Smooth muscle cell of the brain vasculature (primary cell): ENCODE measurements at regions not wholly inside any gene's neighbourhood (a gene's known extent, or its start where the extent isn't known, plus 50 kb on each side); places are given as distances from the start of the nearest gene placed in this dataset.
"Not testable (repeated sequence)": the region's sequence is repeated elsewhere in the genome, so short reads cannot be mapped to it uniquely, and the experiment has no call there.

Experiments
- DNase-seq: peaks from one replicate; pipeline ENCODE4 v3.0.0-alpha.2; 2012; ENCODE audit warnings: low read depth, low spot score

DNA sequence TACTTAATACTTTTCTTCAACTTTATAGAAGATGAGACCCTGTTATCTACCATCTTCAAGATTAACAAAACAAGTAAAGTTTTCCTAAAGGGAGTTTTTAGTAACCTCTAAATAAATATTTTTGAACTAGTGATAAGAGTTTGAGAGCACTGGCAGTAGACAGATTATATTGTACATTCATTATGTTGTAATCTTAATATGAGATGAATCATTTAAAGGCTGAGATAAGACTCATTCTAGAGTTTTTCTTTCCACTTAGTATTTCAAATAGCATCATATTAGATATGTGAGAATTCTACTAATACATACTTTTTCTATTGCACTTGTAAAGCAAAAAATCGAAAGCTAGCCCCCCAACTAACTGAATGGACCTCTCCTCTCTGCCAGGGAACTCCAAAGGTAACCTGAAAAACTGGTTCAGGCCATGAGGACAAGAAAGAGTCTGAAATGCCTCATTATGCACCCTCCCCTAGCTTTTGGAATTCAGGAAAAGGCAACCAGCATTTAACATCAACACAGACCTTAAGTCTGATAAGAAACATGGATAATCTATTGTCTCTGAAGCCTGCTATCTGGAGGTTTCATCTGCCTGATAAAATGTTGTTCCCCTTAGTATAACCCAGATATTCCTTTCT is 875.4 kb upstream of the SLC10A2 start:
- DNase-seq, result no peak

DNA sequence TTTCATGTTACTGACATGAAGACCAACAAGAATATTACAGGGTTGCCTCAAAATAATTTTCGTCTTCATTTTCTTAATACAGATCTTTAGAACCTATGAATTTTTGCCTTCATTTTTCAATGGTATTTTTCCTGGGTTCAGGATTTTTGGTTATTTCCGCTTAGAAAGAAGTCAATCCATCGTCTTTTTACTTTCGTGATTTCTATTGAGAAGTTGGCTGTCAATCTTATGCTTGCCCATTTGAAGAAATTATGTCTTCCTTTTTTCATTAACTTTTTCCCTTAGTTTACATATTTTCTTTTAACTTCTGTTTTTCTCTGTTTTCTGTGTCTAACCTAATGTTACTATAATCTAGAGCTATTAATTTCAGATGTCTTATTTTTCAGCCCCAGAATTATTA is 868.9 kb upstream of the SLC10A2 start:
- no peak for DNase-seq

DNA sequence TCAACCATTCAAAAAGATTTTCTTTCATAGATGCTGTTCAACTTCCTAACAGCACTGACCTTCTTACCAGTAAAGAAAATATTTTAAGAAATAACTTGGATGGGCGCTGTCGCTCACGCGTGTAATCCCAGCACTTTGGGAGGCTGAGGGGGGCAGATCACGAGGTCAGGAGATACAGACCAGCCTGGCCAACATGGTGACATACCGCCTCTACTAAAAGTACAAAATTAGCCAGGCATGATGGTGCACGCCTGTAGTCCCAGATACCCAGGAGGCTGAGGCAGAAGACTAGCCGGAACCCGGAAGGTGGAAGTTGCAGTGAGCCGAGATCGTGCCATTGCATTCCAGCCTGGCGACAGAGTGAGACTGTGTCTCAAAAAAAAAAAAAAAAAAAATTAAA is 865.7 kb upstream of the SLC10A2 start:
- DNase-seq, result no peak

DNA sequence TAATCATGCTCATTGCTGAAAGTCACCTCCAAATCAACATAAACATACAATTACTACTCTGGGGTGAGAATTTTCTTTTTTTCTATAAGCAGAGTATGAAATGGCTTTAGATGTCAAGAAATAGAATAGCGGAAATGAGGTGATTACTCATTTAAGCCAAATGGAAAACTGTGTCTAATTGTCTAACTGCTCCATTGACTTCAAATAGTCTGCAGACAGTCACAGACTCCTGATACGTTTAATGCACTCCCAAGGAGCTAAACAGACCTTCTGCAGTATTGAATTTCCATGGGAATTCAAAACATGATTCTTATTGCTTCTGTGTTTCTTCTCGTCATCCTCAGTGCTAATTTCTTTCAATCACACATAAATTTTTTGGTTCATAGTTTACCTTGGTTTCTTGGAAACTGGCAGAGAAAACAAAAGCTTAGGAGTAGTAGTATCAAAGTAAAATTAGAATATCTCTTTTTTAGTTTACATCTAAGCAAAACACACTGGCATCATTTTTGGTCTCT is 865.2 kb upstream of the SLC10A2 start:
- DNase-seq, result no peak

DNA sequence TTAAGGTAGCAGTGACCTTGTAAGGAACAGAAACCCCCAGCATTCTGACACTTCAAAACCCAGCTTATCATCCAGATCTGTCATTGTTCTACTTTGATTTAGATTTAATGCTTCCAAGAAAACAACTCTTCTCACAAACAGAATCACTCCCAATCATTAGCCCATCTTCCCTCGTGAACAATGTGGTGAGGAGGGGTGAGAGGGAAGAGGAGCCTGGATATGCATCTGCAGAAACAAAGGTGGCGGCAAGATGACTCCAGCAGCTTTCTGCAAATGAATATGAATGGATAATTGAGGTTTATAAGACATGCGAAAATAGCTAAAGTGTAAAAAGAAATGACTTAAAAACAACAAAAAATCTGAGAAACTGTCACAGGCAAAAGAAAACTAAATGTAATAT is 859.9 kb upstream of the SLC10A2 start:
- no peak for DNase-seq

DNA sequence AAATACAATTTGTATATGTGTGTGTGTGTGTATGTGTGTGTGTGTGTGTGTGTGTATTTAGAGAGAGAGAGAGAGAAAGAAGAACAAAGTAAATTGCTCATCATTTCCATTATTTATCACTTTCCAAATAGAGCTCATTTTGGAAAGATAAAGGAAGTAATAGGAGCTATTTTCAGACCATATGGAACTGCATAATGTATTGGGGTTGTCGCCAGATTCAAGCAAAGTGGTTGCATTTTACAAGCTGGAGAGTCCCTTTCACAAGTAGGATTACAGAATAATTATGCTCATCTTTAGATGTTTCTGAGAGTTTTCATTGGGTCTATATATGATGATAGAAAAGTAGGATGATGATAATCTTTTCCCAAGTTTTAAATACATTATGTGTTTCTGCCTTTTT is 842.7 kb upstream of the SLC10A2 start:
- no peak for DNase-seq

DNA sequence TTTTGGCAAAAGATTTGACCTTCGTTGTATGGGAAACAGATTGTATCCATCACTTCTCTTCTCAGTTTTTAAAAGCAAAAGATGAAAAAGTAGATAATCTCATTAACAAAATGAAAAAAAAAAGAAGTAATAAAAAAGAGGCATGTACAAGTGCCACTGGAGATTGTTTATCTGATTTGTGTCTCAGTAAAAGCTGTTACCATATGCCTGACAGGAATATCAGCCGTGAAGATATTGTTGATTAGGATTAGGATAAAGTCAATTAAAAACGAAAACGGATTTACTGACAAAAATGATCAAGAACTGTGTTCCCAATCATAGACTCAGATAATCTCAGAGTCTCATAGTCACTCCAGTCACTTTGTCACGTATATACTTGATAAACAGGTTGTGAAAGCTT is 842.1 kb upstream of the SLC10A2 start:
- DNase-seq, result no peak

DNA sequence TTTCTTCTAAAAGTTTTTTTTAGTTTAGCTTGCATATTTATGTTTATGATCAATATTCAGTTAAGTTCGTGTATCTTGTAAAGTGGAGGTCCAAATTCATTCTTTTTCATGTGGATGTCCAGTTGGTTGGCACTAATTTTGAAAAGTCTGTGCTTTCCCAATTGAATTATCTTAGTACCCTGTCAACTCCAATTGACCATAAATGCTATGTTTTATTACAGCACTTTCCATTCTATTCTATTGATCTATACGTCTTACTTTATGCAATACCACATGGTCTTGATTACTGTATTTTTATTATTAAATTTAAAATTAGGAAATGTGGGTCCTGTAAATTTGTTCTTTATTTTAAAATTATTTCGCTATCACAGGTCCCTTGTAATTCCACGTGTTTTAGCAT is 837.6 kb upstream of the SLC10A2 start:
- DNase-seq, result no peak

DNA sequence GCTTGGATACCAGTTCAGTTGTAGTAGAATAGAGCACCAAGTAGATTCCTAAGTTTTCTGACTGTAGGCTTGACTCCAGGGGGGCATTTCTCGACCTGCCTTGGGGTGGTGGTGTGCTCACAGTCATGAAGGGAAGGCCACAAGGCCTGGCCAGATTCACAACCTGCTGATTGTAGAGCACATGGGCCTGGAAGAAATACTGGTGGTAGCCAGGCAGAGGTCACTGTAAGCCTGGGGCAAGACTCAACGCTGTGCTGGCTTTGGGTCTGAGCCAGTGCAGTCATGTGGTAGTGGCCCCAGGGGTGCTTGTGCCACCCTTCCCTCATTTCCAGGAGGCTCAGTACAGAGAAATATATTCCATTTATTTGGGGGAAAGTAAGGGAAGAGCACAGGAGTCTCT is 832.3 kb upstream of the SLC10A2 start:
- DNase-seq, result no peak

DNA sequence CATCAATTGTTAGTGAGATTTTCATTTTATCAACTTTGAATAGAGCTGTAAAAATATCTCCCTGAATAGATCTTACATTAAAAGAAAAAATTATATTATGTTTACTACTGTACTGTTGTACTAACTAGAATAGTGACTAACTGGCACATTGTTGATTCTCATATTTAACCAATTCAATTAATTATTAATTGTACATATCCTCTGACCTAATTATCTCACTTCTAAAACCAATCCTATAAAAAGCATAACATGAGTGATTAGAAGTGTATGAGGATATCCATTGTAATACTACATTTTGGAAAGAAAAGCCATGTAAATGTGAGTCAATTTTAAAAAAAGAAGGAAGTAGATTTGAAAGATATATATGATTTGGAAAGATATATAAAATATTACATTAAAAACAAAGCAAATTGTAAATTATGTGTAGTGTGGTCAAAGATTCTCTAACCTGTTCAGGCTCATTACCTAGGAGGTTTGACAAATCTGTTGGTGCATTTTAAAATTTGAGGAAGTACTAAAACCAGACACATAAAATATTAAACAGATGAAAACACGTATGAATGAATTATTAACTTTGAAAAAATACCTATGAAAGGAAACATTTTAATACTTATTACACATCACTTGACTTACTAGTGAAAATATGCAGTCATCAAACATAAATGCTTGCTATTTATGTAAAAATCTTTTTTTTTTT is 829.8 kb upstream of the SLC10A2 start:
- no peak for DNase-seq

DNA sequence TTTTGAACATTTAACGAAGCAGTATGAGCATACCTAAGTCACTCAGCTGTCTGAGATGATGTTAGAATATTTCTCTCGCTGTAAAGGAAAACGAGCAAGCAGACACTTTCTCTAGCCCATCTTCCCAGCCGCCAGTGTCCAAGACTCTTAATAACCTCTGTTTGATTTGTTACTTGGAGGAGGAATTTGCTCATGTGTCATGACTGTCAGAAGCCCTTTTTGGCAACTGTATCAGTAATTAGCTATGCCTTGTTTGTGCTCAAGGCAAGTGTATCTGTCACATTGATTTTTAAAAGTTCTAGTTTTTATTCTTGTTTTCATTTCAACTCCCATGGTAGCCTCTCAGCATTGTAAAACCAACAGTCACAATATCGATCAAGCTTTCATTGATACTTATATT is 828.4 kb upstream of the SLC10A2 start:
- DNase-seq, result no peak

DNA sequence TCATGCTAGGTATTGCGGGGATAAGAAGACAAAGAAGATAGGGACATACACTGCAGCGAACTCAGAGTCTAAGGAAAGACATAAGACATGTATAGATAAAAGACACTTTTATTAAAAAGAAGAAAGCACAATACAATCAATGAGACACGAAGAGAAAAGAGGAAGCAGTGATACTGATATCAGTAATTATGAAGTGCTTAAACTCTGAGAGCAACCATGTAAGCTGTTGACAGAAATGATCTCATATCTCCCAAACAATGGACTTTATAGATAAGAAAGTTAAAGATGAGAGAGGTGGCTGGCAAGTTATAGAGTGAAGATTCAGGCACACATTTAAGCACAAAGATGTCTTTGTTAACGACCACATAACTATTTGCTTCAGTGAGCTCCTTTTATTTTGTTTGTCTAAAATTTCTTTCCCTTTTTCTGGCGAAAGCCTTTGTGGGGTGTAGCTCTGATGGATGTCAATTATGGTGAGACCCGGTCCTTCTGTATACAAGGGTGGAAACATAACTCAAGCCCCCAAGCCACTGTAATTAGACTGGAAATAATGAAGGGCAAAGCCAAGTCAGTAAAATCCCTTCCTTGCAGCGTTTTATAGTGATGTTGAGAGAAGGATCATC is 818.0 kb upstream of the SLC10A2 start:
- DNase-seq, result no peak

DNA sequence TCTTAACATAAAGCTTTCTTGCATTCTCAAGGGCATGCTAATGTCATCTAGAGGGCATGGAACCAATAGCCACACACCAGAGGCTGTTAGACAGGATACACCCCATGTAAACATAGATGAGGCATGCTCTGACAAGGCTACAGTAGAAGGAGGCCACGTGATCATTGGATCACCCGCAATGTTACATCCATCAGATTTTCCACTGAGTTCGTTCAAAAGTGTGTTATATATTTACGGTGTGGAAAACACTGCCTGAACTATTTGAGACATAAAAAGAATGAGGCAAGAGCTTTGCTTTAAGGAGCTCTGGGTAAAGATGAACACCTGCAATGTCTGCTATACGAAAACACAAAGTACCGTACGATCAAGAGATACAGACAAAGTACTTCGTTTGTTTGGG is 817.5 kb upstream of the SLC10A2 start:
- DNase-seq, result no peak

DNA sequence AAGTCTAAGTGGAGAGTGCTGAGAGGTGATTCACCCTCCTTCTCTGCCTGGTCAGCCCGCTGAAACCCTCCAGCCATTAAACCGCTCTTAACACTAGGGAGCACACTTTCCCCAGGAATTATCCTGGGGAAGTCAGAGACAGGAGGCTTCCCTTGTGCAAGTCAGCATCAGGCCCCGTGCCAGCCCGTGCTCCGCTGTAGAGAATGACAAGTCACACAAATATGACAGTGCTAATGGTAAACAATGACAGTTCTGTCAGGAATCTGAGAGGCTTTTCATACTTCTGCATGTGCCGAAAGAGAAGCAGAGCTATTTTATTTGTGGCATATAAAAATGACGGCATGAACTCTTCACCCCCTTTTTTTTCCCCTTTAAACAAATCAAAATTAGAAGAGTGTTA is 816.9 kb upstream of the SLC10A2 start:
- DNase-seq, result peak; percentile 79

DNA sequence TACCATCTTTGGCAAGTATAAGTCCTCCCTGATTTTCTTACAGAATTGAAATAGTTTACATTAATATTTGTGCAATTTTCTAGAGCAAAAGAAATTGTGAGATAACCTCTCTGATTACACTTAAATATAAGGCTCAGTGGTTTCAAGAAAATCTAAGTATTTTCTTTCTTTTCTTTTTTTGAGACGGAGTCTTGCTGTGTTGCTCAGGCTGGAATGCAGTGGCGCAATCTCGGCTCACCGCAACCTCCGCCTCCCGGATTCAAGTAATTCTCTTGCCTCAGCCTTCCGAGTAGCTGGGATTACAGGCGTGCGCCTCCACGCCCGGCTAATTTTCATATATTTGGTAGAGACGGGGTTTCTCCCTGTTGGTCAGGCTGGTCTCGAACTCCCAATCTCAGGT is 813.9 kb upstream of the SLC10A2 start:
- DNase-seq, result not testable (repeated sequence)

DNA sequence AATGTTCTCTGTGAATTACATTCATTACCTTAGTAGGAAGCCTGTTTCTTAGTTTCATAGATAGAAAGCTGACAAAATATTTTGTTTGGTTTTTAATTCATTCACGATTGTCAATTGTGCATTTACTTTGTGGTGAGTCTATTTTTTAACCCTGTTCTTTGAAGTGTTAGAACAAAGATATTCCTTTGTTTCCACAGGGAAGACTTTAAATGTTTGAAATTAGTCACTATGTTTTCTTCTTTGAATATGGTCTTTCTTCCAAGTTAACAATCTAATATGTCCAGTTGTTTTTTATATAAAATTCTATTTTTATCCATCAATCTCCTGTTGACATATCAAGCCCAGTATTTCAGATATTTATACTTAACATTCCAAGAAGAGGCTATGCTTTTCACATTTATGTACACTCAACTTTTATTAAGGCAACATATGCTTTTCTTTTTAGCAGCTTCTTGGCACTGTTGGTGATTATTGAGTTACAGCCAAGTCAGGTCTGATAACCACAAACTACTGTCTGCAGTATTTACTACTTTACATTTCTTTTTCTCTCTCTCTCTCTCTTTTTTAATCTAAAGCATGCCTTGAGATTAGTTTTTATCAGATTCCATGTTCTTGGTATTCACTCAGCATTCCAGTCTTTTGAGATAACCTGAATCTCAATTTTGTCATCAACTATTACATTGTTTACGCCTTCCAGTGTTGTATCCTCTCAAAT is 812.8 kb upstream of the SLC10A2 start:
- DNase-seq, result no peak

DNA sequence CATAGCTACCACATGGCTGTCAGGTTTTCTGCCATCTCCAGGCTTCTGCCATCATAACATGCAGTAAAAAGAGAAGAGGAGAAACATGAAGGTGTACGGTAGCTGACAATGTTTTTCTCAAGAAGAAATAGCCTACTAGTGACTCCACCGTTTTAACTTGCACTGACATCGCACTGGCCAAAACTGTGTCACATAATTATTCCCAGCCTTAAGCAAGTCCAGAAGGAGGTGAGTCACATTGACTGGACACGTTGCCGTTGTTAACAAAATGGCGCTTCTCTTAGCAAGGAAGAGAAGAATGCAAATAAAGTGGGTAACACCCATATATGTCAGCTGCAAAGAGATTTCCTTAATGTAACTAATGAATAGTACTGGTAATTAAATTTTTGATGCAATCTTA is 810.4 kb upstream of the SLC10A2 start:
- DNase-seq, result no peak

DNA sequence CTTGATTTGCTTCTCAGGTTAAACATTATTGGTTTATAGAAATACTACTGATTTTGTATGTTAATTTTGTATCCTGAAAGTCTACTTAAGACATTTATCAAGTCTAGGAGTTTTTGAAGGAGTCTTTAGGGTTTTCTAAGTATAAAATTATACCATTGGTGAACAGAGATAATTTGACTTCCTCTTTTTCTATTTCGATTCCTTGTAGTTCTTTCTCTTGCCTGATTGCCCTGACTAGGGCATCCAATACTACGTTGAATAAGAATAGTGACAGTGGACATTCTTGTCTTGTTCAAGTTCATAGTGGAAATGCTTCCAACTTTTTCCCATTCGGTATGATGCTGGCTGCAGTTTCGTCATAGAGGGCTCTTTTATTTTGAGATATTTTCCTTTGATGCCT is 807.5 kb upstream of the SLC10A2 start:
- DNase-seq, result no peak

DNA sequence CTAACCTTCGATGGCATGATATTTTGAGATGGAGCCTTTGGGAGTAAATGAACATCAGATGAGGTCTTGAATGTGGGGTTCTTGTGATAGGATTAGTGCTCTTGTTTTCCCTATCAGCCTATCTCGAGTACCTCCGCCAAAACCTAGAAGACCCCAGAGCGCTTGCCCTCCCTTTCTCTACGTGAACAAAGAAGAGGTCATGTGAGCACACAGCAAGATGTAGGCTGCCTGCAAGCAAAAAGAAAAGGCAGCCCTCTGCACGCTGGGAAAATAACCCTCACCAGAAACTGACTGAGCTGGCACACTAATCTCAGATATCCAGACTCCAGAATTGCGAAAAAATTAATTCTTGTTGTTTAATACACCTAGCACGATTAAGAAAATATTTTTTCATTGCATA is 799.8 kb upstream of the SLC10A2 start:
- no peak for DNase-seq

DNA sequence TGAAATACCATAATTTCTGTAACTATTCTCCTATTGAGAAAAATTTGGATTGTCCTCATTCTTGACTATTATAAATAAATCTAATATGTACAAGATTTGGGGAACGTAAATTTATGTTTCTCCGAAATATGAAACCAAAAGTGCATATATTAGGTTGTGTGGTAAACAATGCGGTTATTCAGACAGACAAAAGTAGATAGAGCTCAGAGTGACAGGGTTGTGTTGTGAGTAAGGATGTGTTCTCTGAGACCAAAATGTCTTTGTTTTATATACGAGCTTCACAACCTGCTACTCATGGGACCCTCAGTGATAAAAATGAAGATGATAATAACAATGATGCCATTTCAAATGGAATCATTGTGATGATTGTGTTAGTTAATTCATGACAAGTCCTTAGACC is 796.3 kb upstream of the SLC10A2 start:
- DNase-seq, result no peak

DNA sequence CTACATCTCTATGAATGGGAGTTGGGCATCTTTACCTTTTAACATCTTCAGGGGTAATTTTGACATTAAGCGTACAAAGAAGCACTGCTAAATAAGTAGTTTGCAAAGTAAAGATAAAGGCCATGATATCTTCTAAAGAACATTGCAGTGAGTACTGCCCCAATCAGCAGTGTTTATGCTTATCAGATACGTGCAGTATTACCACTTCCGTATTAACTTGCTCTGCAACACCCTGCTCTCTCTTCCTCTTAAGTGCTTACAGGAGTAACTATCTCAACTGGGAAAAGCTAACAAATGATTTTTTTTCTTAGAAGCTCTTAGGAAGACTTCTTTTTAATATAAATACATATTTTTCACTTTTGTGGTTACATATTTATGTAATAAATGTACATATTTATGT is 793.7 kb upstream of the SLC10A2 start:
- DNase-seq, result no peak

DNA sequence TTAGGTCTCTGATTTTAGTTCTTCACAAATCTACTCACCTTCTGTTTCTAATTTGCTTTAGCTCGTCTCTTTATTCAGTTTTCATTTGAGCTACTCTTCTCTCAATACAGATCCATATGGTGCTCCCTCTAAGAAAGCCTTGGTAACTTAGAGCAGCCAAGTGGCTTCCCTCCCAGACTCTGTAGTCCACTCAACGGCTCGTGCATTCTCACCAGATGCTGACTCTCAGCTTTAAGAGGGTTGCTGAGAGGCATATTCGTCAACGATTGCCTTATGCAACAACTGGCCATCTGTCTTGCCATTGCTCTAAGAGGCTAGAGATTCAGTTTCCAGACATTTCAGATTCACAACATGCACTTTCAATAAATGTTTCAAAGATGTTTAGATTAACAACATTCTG is 785.8 kb upstream of the SLC10A2 start:
- no peak for DNase-seq

DNA sequence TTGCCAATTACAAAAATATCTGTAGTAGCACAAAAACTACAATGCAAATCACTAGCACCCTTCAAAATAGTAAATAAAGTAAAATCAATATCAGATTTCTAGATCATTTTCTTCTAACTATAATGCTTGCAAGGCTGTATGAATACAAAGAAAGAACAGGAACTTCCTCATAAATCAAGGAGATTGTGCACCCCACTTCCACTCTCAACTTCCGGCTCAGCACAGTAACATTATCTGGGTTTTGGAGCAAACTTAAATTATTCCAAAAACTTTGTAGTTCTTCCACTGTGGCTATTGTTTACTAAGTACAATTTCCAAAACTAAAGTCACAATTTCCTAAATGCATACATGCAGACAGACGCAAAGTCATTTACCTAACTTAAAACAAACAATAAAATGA is 778.3 kb upstream of the SLC10A2 start:
- DNase-seq, result no peak
